HG02678 (cell line): ENCODE measurements at regions not wholly inside any gene's neighbourhood (a gene's known extent, or its start where the extent isn't known, plus 50 kb on each side); places are given as distances from the start of the nearest gene placed in this dataset.
"Not testable (repeated sequence)": the region's sequence is repeated elsewhere in the genome, so short reads cannot be mapped to it uniquely, and the experiment has no call there.

ENCODE experiments used
- ATAC-seq: cut with Tn5 transposase; IDR thresholded peaks from one replicate; pipeline ENCODE4 v1.9.1; 2021; ENCODE audit warnings: mild to moderate bottlenecking, moderate library complexity; ENCODE audit not compliant: unreplicated experiment

GRCh38 chr3:193800138-193801043 lies 207.4 kb downstream of the OPA1 start:
- no peak for ATAC-seq

GRCh38 chr3:193801097-193801496 lies 208.1 kb downstream of the OPA1 start:
- ATAC-seq, result no peak

- ATAC-seq, result no peak
Measured at GRCh38 chr3:193803288-193803687, 210.3 kb downstream of the OPA1 start.

GRCh38 chr3:193805448-193805847 lies 212.4 kb downstream of the OPA1 start:
- ATAC-seq, result no peak

- no peak for ATAC-seq
Measured at GRCh38 chr3:193808317-193808716, 215.3 kb downstream of the OPA1 start.

- no peak for ATAC-seq
Measured at GRCh38 chr3:193809106-193809505, 216.1 kb downstream of the OPA1 start.

- no peak for ATAC-seq
Measured at GRCh38 chr3:193812078-193812725, 219.2 kb downstream of the OPA1 start.

GRCh38 chr3:193812791-193813500 lies 219.9 kb downstream of the OPA1 start:
- no peak for ATAC-seq

- ATAC-seq, result no peak
Measured at GRCh38 chr3:193813501-193813830, 220.5 kb downstream of the OPA1 start.

- ATAC-seq, result no peak
Measured at GRCh38 chr3:193814166-193814892, 221.3 kb downstream of the OPA1 start.

- ATAC-seq, result no peak
Measured at GRCh38 chr3:193815246-193816027, 222.4 kb downstream of the OPA1 start.

GRCh38 chr3:193816028-193816395 lies 223.0 kb downstream of the OPA1 start:
- no peak for ATAC-seq

- ATAC-seq, result no peak
Measured at GRCh38 chr3:193816656-193817311, 223.8 kb downstream of the OPA1 start.

GRCh38 chr3:193819117-193820010 lies 226.4 kb downstream of the OPA1 start:
- no peak for ATAC-seq

- ATAC-seq, result no peak
Measured at GRCh38 chr3:193821151-193821668, 228.2 kb downstream of the OPA1 start.

GRCh38 chr3:193822492-193823212 lies 229.6 kb downstream of the OPA1 start:
- no peak for ATAC-seq

GRCh38 chr3:193823213-193823605 lies 230.2 kb downstream of the OPA1 start:
- ATAC-seq, result not testable (repeated sequence)

- ATAC-seq, result no peak
Measured at GRCh38 chr3:193824365-193824764, 231.4 kb downstream of the OPA1 start.
